CD4-positive, alpha-beta T cell treated with Interleukin-6 for 4 hours (primary cell): ENCODE measurements at regions not wholly inside any gene's neighbourhood (a gene's known extent, or its start where the extent isn't known, plus 50 kb on each side); places are given as distances from the start of the nearest gene placed in this dataset.

ENCODE experiments used
- DNase-seq: peaks from one replicate; pipeline ENCODE4 v3.0.0-alpha.2; 2020; ENCODE audit warnings: mixed read lengths

GRCh38 chr12:59929110-59929509 is 333.3 kb downstream of the SLC16A7 start:
- no peak for DNase-seq

DNA sequence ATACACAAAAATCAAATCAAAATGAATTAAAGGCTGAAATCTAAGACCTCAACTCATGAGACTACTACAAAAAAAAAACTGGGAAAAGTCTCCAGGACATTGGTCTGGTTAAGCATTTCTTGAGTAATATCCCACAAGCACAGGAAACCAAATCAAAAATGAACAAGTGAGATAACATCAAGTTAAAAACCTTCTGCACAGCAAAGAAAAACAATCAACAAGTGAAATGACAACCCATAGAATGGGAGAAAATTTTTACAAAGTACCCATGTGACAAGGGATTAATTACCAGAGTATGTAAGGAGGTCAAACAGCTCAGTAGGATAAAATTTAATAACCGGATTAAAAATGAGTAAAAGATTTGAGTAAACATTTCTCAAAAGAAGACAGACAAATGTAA is 338.7 kb downstream of the SLC16A7 start:
- no peak for DNase-seq

DNA sequence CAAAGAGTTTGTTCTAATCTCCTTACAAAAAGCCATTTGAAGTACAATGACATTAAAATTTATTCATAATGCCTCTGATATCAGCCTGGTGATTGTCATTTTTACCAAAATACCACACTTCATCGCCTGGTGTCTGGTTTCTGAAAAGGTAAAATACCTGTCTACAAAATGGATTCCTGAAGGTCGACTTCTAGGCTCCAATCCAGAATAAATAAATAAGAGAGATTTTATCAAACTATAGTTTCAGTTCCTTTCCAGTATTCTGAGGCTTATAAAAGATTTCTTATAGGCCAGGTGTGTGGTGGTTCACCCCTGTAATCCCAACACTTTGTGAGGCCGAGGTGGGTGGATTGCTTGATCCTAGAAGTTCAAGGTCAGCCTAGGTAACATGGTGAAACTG is 340.7 kb downstream of the SLC16A7 start:
- no peak for DNase-seq

DNA sequence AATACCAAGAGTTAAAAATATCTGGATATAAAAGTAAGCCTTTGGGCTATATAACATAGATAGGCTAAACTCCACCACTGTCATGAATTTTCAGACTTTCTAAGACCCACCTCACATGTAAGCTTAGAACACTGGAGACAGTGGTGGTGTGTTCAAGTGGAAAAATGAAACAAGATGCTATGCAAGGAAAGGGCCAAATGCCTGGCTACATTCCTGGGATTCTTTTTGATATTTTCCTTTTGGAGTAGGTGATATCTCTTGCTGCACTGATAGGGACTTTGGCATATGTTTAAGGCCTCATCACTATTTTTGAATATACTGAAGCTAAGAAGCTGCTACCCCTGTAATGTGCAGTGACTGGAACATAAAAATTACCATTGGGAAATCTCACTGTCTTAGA is 341.3 kb downstream of the SLC16A7 start:
- DNase-seq: no peak

GRCh38 chr12:59938190-59938962 is 342.5 kb downstream of the SLC16A7 start:
- no peak for DNase-seq

DNA sequence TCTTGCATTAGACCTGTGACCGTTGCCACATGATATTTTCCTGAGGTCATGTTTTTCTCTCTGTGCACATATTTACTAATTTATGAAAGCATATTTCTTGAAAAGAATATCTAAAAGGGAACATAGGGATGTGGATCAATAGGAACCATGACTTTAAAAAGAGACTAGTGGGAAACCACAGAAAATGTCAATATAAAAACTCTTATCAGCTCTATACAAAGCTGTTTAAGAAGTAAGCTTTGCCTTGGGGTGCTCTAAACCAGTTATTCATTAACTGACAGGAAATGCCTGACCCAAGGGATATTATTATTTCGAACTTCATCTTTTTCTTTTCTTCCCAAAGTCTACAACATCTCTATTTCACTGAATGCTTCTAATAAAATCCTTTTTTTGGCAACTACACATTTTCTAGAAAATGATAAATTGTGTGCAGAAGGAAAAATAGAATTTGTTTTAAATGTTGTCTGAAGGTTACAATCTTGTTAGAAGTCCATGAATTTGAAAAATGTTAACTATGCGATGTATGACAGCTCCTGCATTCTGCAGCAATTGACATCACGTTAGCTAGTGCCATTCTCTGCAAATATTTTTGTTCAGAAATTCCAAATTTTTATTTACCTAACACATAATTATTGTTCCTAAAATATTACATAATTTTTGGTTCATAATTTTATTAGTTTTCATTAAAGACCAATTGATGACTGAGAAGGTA is 345.0 kb downstream of the SLC16A7 start:
- DNase-seq: no peak

GRCh38 chr12:59941461-59941860 is 345.6 kb downstream of the SLC16A7 start:
- DNase-seq: no peak

- no peak for DNase-seq
These were observed 348.3 kb downstream of the SLC16A7 start for GRCh38 chr12:59944177-59944576.

DNA sequence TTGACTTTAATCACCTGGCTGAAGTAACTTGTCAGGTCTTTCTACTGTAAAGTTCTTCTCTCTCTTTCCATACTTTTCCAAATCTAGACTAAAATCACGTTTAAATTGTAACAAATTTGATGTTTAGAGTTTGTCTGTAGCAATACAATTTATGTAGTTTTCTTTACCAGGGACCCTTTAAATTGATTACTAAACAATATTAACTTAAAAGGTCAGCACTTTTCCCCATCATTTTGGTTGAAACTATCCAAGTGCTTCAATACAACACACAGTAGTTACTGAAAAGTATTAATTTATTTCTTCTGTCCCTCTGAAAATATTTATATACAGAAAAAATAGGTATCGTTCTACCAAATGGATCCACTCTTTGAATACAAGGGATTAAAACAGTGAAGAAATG is 350.8 kb downstream of the SLC16A7 start:
- DNase-seq: no peak

- DNase-seq: no peak
These were observed 367.7 kb downstream of the SLC16A7 start for GRCh38 chr12:59963546-59963945.

DNA sequence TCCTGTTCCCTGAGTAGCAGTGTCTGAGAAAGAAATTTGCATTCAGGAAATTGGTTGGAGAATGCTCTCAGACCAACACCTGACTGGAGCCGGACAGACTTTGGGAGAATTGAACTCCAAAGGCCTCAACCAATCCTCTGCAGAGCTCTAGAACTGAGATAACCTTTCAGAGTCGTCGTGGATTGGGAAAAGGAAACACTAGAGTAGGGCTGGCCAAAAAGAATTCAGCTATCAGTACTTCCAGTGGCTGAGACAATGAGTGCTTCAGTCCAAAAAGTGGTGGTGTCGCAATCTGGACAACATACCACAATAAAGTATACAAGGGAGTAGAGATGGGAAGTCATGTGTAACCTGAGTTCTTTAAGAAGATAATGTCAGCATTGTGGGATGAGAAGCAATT is 377.1 kb downstream of the SLC16A7 start:
- DNase-seq: no peak

DNA sequence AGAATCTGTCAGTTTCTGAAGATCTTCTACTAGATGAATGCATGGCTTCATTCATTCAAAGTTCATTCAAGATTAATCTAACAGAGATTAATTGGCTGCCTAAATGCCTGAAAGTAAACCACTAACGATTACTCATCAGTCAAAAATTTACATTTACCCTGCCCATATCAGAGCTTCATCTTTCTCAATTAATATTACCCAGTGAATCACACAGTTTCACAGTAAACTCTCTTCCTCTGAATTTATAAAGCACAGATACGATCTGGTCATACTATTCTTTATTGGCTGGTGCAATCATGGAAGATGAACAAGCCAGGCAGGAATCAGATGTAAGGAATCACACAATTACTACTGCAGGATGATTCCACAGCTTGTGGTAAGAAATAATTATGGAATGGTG is 377.7 kb downstream of the SLC16A7 start:
- DNase-seq: no peak

DNA sequence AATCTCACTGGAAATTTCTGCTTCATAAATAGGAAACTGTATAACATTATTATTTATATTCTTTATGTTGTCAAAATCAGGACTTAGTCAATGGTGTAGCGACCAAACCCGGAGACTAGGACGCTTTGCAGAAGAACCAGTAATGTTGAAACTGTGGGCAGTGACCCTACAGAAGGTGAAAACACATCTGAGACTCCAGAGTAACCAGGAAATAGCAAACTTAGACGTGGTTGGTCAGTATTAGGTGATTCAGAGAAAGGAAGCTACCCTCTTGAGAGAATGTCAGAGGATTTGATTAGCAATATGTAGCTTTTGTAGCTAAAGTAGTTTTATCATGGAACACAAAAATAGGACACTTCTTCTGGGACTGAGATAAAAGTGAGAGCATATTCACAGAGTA is 381.9 kb downstream of the SLC16A7 start:
- no peak for DNase-seq

GRCh38 chr12:59980476-59980875 is 384.6 kb downstream of the SLC16A7 start:
- DNase-seq: no peak

DNA sequence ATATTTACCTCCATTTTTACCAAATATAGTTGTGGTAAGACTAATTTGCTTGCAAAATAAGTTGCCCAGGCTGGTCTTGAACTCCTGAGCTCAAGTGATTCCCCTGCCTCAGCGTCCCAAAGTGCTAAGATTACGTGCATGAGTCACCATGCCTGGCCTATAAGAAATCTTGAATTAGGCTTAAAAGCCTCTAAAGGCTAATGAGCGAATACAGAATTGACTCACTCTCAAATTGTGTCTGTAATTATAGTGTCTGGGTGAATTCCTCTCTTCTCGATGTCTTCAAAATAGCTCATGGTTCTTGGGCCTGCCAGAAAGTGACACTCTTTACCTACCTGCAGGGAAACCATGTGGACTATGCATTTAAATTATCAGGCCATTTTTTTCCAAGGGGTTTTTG is 403.5 kb downstream of the SLC16A7 start:
- no peak for DNase-seq

GRCh38 chr12:60010486-60010885 is 414.7 kb downstream of the SLC16A7 start:
- no peak for DNase-seq

GRCh38 chr12:60012659-60013058 is 416.8 kb downstream of the SLC16A7 start:
- no peak for DNase-seq

- DNase-seq: no peak
These were observed 418.6 kb downstream of the SLC16A7 start for GRCh38 chr12:60014436-60014835.

DNA sequence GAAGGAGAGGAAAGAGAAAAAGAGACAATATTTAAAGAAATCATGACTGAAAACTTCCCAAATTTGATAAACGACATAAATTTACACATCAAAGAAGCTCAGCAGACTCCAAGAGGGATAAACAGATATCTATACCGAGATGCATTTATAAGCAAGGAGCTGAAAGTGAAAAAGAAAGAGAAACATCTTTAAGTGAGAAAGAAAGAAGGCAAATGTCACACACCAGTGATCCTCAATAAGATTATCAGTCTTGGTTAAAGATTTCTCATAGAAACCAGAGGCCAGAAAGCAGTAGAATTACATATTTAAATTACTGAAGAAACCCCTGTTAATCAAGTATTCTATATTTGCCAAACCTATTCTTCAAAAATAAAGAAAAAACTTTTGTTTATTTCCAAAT is 424.2 kb downstream of the SLC16A7 start:
- no peak for DNase-seq

GRCh38 chr12:60021235-60021634 is 425.4 kb downstream of the SLC16A7 start:
- DNase-seq: no peak

GRCh38 chr12:60027266-60027665 is 431.4 kb downstream of the SLC16A7 start:
- DNase-seq: no peak

DNA sequence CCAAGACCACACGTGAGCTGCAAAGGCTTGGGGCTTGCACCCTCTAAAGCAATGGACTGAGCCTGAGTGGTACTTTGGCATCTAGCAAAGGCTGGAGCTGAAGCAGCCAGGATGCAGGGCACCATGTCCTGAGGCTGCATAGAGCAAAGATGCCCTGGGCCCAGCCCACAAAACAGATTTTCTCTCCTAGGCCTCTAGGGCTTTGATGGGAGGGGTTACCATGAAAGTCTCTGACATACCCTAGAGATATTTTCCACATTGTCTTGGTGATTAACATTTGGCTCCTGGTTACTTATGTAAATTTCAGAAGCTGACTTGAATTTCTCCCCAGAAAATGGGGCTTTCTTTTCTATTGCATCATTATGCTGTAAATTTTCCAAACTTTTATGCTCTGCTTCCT is 438.3 kb downstream of the SLC16A7 start:
- DNase-seq: no peak

- no peak for DNase-seq
These were observed 440.0 kb downstream of the SLC16A7 start for GRCh38 chr12:60035835-60036234.

DNA sequence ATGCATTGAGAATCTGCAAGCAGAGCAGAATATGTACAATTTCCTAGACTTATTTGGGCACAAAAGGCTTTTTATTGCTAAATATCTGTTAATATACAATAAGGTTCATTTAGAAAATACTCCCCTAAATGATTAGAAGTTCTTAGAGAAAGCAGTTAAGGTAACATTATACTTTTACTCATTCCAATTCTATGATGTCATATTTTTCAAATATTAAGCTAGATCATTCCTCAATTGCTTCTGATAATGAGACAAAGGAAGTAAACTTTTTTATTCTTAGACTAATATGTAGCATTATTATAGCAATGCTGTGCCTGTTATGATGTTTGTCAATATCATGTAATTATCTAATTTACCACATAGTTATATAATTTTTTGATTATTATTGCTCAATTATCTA is 447.0 kb downstream of the SLC16A7 start:
- DNase-seq: no peak

DNA sequence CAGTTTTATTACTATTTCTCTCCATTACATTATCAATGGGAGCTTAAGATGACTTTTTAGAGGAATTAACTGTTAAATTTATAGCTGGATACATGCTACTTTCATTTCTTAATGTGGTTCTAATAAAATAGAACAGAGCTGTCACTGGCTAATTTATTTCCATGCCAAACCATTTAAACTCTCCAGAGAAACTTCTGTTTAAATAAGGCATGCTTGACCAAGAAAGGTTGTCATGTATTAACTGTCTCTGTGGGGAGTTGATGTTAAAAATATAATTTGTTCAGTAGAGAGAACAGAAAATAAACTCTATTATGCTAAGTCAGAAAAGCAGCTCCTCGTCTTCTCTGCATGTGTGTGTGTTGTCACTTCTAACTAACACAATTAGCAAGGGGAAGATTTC is 447.4 kb downstream of the SLC16A7 start:
- DNase-seq: no peak
